Panc1 (cell line): ENCODE measurements at regions not wholly inside any gene's neighbourhood (a gene's known extent, or its start where the extent isn't known, plus 50 kb on each side); places are given as distances from the start of the nearest gene placed in this dataset.

ENCODE experiments used
- ATAC-seq: fragments of 200-7000 bp; cut with Tn5 transposase; 2 replicates; pipeline ENCODE4 v1.9.1; 2020; ENCODE audit warnings: mild to moderate bottlenecking, moderate library complexity
- BruUV-seq: library from RNA; stranded (reverse); fragments of 400-500 nt; replicated peaks from 2 replicates; lab custom pipeline; 2021; lab: Mats Ljungman, UMichigan
- CTCF ChIA-PET: fragments of 300-600 bp; sonication (Branson Sonifier 250); formaldehyde crosslinking; loops from one replicate; lab custom pipeline; 2022; ENCODE audit warnings: antibody characterized with exemption; lab: Charles Lee
- POLR2A ChIA-PET: fragments of 300-600 bp; sonication (Branson Sonifier 250); formaldehyde crosslinking; loops from one replicate; lab custom pipeline; 2022; ENCODE audit warnings: antibody characterized with exemption; lab: Charles Lee
- DNase-seq: peaks from one replicate; pipeline ENCODE4 v3.0.0-alpha.2; 2010; ENCODE audit warnings: low read depth, low spot score
- H3K27ac ChIP-seq: 2 replicates; pipeline ENCODE4 v1.5.1; 2011; ENCODE audit warnings: mild to moderate bottlenecking, low read length, inconsistent platforms
- H3K27me3 ChIP-seq: fragments of 200-500 bp; sonication (Bioruptor generic); 2 replicates; pipeline ENCODE4 v1.6.0; 2014; ENCODE audit warnings: low read length, inconsistent platforms; ENCODE audit not compliant: control insufficient read depth, insufficient read depth
- H3K36me3 ChIP-seq: fragments of 200-500 bp; sonication (Bioruptor generic); 2 replicates; pipeline ENCODE4 v1.5.1; 2014; ENCODE audit warnings: inconsistent platforms, mild to moderate bottlenecking, low read length, moderate library complexity; ENCODE audit not compliant: control insufficient read depth, insufficient read depth
- H3K4me1 ChIP-seq: 2 replicates; pipeline ENCODE4 v1.5.1; 2011; ENCODE audit warnings: inconsistent platforms, mild to moderate bottlenecking, low read length, moderate library complexity; ENCODE audit not compliant: control insufficient read depth, insufficient read depth
- H3K4me3 ChIP-seq, 2 experiments: 2 replicates each; pipeline ENCODE4 v1.5.1; 2011 to 2012; ENCODE audit warnings: low read depth in 2 of 2, low read length in 2 of 2, mild to moderate bottlenecking in 2 of 2, inconsistent platforms in 1 of 2, moderate library complexity in 1 of 2
- H3K9me3 ChIP-seq: fragments of 200-500 bp; sonication (Bioruptor generic); 2 replicates; pipeline ENCODE4 v1.5.1; 2014; ENCODE audit warnings: low read depth, mild to moderate bottlenecking, inconsistent platforms, low read length, moderate library complexity; ENCODE audit not compliant: control insufficient read depth, insufficient read depth
- CTCF ChIP-seq: fragments of 450-650 bp; IDR thresholded peaks from 2 replicates; pipeline ENCODE4 v1.5.1; 2017; ENCODE audit warnings: mild to moderate bottlenecking
- POLR2AphosphoS5 ChIP-seq: IDR thresholded peaks from 2 replicates; pipeline ENCODE4 v1.6.1; 2012; ENCODE audit warnings: mild to moderate bottlenecking, low read depth, low read length, moderate library complexity
- REST ChIP-seq, 2 experiments: IDR thresholded peaks; 2 replicates each; pipeline ENCODE4 v1.6.1; 2011 to 2012; ENCODE audit warnings: low read depth in 2 of 2, control low read depth in 1 of 2, low read length in 1 of 2, mild to moderate bottlenecking in 1 of 2, moderate library complexity in 1 of 2; ENCODE audit not compliant: insufficient read depth in 1 of 2
- SIN3A ChIP-seq: IDR thresholded peaks from 2 replicates; pipeline ENCODE4 v1.6.1; 2012; ENCODE audit warnings: low read depth, mild to moderate bottlenecking, low read length, moderate library complexity, borderline replicate concordance; ENCODE audit not compliant: insufficient read depth
- TCF7L2 ChIP-seq: IDR thresholded peaks from 2 replicates; pipeline ENCODE4 v1.6.1; 2011; ENCODE audit warnings: mild to moderate bottlenecking, low read depth, low read length, inconsistent platforms
- in situ Hi-C: cut with HindIII; loops from 2 replicates; pipeline ENCODE4 v1.10.0; 2016; ENCODE audit warnings: low sequenced_read_pairs, low pct_unique_long_range_greater_than_20kb
- intact Hi-C: fragments of 100-400 bp; cut with micrococcal nuclease; formaldehyde crosslinking; loops from one replicate; pipeline ENCODE4 v1.10.0; 2022; ENCODE audit not compliant: unreplicated experiment

GRCh38 chr5:108625654-108626053 is 122.0 kb upstream of the FER start:
- Histone ChIP-seq H3K9me3 (no peaks in the 10 kb centered on the region), H3K27me3 (no peaks in the 10 kb centered on the region; the same call in 1 of the 2 replicates), H3K36me3 (no peaks in the 10 kb centered on the region), H3K4me3 (no peak overlapping the region), H3K4me1 (no peaks in the 10 kb centered on the region), H3K27ac (no peak overlapping the region)
- TF ChIP-seq CTCF (no peak), SIN3A (no peak), TCF7L2 (no peak), POLR2AphosphoS5 (no peak), REST (IDR thresholded peaks at IDR 0.05; ENCODE audit: insufficient read depth in 1 of 2, low read depth in 2 of 2, low read length in 1 of 2) (no peak)
- POLR2A ChIA-PET = no interaction called here
- intact Hi-C loops = no loop called here
- no peak for DNase-seq
- in situ Hi-C loops = no loop called here
- no peak for ATAC-seq
- CTCF ChIA-PET = no interaction called here
- no TSS peak for BruUV-seq

GRCh38 chr5:108623826-108624225 is 123.9 kb upstream of the FER start:
- ChIA-PET POLR2A (no interaction called here), CTCF (no interaction called here)
- intact Hi-C loops (no loop called here), in situ Hi-C loops (no loop called here)
- Histone ChIP-seq H3K9me3 (no peaks in the 10 kb centered on the region), H3K27ac (no peak overlapping the region), H3K27me3 (no peaks in the 10 kb centered on the region; the same call in 1 of the 2 replicates), H3K4me3 (no peak overlapping the region), H3K36me3 (no peaks in the 10 kb centered on the region), H3K4me1 (no peaks in the 10 kb centered on the region)
- ATAC-seq (no peak), DNase-seq (no peak)
- TF ChIP-seq POLR2AphosphoS5 = no peak
- TF ChIP-seq REST (IDR thresholded peaks at IDR 0.05; ENCODE audit: insufficient read depth in 1 of 2, low read depth in 2 of 2, low read length in 1 of 2) = no peak
- no peak for TF ChIP-seq TCF7L2
- no peak for TF ChIP-seq CTCF
- no peak for TF ChIP-seq SIN3A
- no TSS peak for BruUV-seq
